HG02642 (cell line): ENCODE measurements at regions not wholly inside any gene's neighbourhood (a gene's known extent, or its start where the extent isn't known, plus 50 kb on each side); places are given as distances from the start of the nearest gene placed in this dataset.

ENCODE experiments used
- ATAC-seq: cut with Tn5 transposase; IDR thresholded peaks from one replicate; pipeline ENCODE4 v1.9.1; 2021; ENCODE audit warnings: mild to moderate bottlenecking; ENCODE audit not compliant: unreplicated experiment, poor library complexity

GRCh38 chr2:82730811-82731210 lies 1728.3 kb downstream of the SUCLG1 start:
- no peak for ATAC-seq

- no peak for ATAC-seq
These were observed 1731.0 kb downstream of the SUCLG1 start for GRCh38 chr2:82728090-82728489.

- no peak for ATAC-seq
These were observed 1750.4 kb downstream of the SUCLG1 start for GRCh38 chr2:82708681-82709080.

- no peak for ATAC-seq
These were observed 1761.8 kb downstream of the SUCLG1 start for GRCh38 chr2:82697231-82697630.

GRCh38 chr2:82694431-82694830 lies 1764.6 kb downstream of the SUCLG1 start:
- ATAC-seq: no peak

- no peak for ATAC-seq
These were observed 1768.2 kb downstream of the SUCLG1 start for GRCh38 chr2:82690757-82691411.

- no peak for ATAC-seq
These were observed 1783.9 kb downstream of the SUCLG1 start for GRCh38 chr2:82675186-82675585.

- ATAC-seq: no peak
These were observed 1784.4 kb downstream of the SUCLG1 start for GRCh38 chr2:82674652-82675051.

GRCh38 chr2:82667491-82667890 lies 1791.6 kb downstream of the SUCLG1 start:
- ATAC-seq: no peak

- no peak for ATAC-seq
These were observed 1793.4 kb downstream of the SUCLG1 start for GRCh38 chr2:82665691-82666090.

- no peak for ATAC-seq
These were observed 1802.0 kb downstream of the SUCLG1 start for GRCh38 chr2:82657106-82657505.

- no peak for ATAC-seq
These were observed 1802.7 kb downstream of the SUCLG1 start for GRCh38 chr2:82656420-82656819.

GRCh38 chr2:82652117-82652516 lies 1807.0 kb downstream of the SUCLG1 start:
- ATAC-seq: no peak

- ATAC-seq: no peak
These were observed 1809.0 kb downstream of the SUCLG1 start for GRCh38 chr2:82650038-82650437.

- no peak for ATAC-seq
These were observed 1817.4 kb downstream of the SUCLG1 start for GRCh38 chr2:82641598-82642180.

GRCh38 chr2:82636402-82637020 lies 1822.6 kb downstream of the SUCLG1 start:
- no peak for ATAC-seq

GRCh38 chr2:82599021-82599420 lies 1860.1 kb downstream of the SUCLG1 start:
- no peak for ATAC-seq

GRCh38 chr2:82596581-82596980 lies 1862.5 kb downstream of the SUCLG1 start:
- ATAC-seq: no peak

GRCh38 chr2:82591718-82592117 lies 1867.4 kb downstream of the SUCLG1 start:
- no peak for ATAC-seq

- no peak for ATAC-seq
These were observed 1882.4 kb downstream of the SUCLG1 start for GRCh38 chr2:82576656-82577055.

GRCh38 chr2:82539280-82539621 lies 1919.8 kb downstream of the SUCLG1 start:
- ATAC-seq: no peak
